ENCODE measurements at regions not wholly inside any gene's neighbourhood (a gene's known extent, or its start where the extent isn't known, plus 50 kb on each side); places are given as distances from the start of the nearest gene placed in this dataset.

- TSS peak; percentile 71 for BruUV-seq (replicated peaks)
- H3K4me2 ChIP-seq (ENCODE audit: control insufficient read depth, insufficient read depth) = peak overlapping the region; percentile 74
- no peak overlapping the region for H3K9ac ChIP-seq (ENCODE audit: control insufficient read depth, insufficient read depth, low read length)
- ATAC-seq (peak; percentile 88), DNase-seq (ENCODE audit: low read depth, low spot score) (peak; percentile 94), FAIRE-seq (peak; percentile 68)
- WGBS (ENCODE audit: insufficient coverage, insufficient replicate concordance, low lambda C conversion rate, missing lambda C conversion rate) = 0% methylated on average over 3 of the region's 3 CpGs
- SMC1A ChIA-PET (ENCODE audit: uncharacterized antibody, unreplicated experiment) = interaction anchor here (0.7 to 10.4 kb wide), 43 partner anchors 9 to 236 kb away, joined by 3 to 145 read pairs (median 5); no protein-coding TSS in a partner anchor
- in situ Hi-C loops (cut with MboI) (no loop called here), intact Hi-C loops (cut with micrococcal nuclease; ENCODE audit: unreplicated experiment) (loop anchor here (1.0 to 5.0 kb wide), 5 partner anchors 21 to 226 kb away; no protein-coding TSS in a partner anchor)
- peak overlapping the region; percentile 44 for H2AFZ ChIP-seq (ENCODE audit: control insufficient read depth, low read depth, low read length)
- H3K27me3 ChIP-seq (replicated peaks in 1 of 2; ENCODE audit: control insufficient read depth in 2 of 2, insufficient read depth in 2 of 2, low read length in 1 of 2) = no peaks in the 10 kb centered on the region
- no peaks in the 10 kb centered on the region for H3K79me2 ChIP-seq (ENCODE audit: control insufficient read depth, insufficient read depth, low read length)
- H3K4me3 ChIP-seq = no peak overlapping the region
- POLR2A ChIA-PET = interaction anchor here (0.5 to 4.3 kb wide), 26 partner anchors 11 to 211 kb away, joined by 3 to 37 read pairs (median 5); partner anchors contain the start of gene NFKBIZ
- H3K36me3 ChIP-seq (ENCODE audit: control insufficient read depth in 2 of 2, insufficient read depth in 2 of 2, low read length in 1 of 2) = no peaks in the 10 kb centered on the region
- H3K9me3 ChIP-seq (replicated peaks; ENCODE audit: control insufficient read depth, insufficient read depth, low read length) = peaks cover 6% of the 10 kb centered on the region; the same call in 2 of the 3 replicates
- peaks cover 51% of the 10 kb centered on the region for H3K4me1 ChIP-seq (ENCODE audit: control insufficient read depth, insufficient read depth, low read length)
- CTCF ChIA-PET = interaction anchor here (0.7 to 2.8 kb wide), 23 partner anchors 9 to 314 kb away, joined by 3 to 25 read pairs (median 4); partner anchors contain the start of genes CEP97 and NFKBIZ
- RAD21 ChIA-PET (ENCODE audit: unreplicated experiment) = interaction anchor here (0.7 to 5.3 kb wide), 47 partner anchors 10 to 712 kb away, joined by 3 to 148 read pairs (median 4); partner anchors contain the start of gene NFKBIZ
- H3K27ac ChIP-seq (ENCODE audit: control insufficient read depth, insufficient read depth) = peak overlapping the region; percentile 74
- no peaks in the 10 kb centered on the region for H4K20me1 ChIP-seq (ENCODE audit: control insufficient read depth, insufficient read depth)
- no peak for TF ChIP-seq KDM1A (IDR thresholded peaks at IDR 0.05; ENCODE audit: borderline replicate concordance)
- no peak for TF ChIP-seq NKRF (conservative IDR thresholded peaks at IDR 0.05)
- TF ChIP-seq PKNOX1 (IDR thresholded peaks at IDR 0.05) = no peak
- TF ChIP-seq RB1 (IDR thresholded peaks at IDR 0.05; ENCODE audit: borderline replicate concordance) = no peak
- peak; percentile 59; the same call in 1 of the 2 replicates for TF ChIP-seq ZSCAN29 (IDR thresholded peaks at IDR 0.05)
- peak; percentile 90 for TF ChIP-seq RUNX3 (IDR thresholded peaks at IDR 0.05; ENCODE audit: low read length)
- no peak for TF ChIP-seq GABPA (IDR thresholded peaks at IDR 0.05; ENCODE audit: low read depth)
- no peak for TF ChIP-seq E4F1 (IDR thresholded peaks at IDR 0.05; ENCODE audit: borderline replicate concordance, partially characterized antibody)
- no peak for TF ChIP-seq SUZ12 (IDR thresholded peaks at IDR 0.05; ENCODE audit: unreplicated experiment)
- no peak for TF ChIP-seq CEBPB (IDR thresholded peaks at IDR 0.05; ENCODE audit: borderline replicate concordance in 1 of 2, low read depth in 2 of 2, low read length in 2 of 2)
- TF ChIP-seq MAX (IDR thresholded peaks at IDR 0.05; ENCODE audit: low read depth, low read length) = no peak
- peak; percentile 97 for TF ChIP-seq MTA2 (IDR thresholded peaks at IDR 0.05; ENCODE audit: low read depth)
- no peak for TF ChIP-seq SREBF2 (IDR thresholded peaks at IDR 0.05; ENCODE audit: low read length)
- TF ChIP-seq CHD4 (IDR thresholded peaks at IDR 0.05) = no peak
- TF ChIP-seq SUPT20H (IDR thresholded peaks at IDR 0.05; ENCODE audit: borderline replicate concordance, control insufficient read depth, low read depth, low read length) = no peak
- peak; percentile 85 for TF ChIP-seq ATF2 (IDR thresholded peaks at IDR 0.05; ENCODE audit: low read length)
- no peak for TF ChIP-seq STAT1 (conservative IDR thresholded peaks at IDR 0.05)
Measured at GRCh38 chr3:102038477-102039142, 189.3 kb downstream of the NFKBIZ start.
